NCI-H2081 treated with DMSO at 0.1 percent for 48 hours (cell line): ENCODE measurements at regions not wholly inside any gene's neighbourhood (a gene's known extent, or its start where the extent isn't known, plus 50 kb on each side); places are given as distances from the start of the nearest gene placed in this dataset.
"Not testable (repeated sequence)": the region's sequence is repeated elsewhere in the genome, so short reads cannot be mapped to it uniquely, and the experiment has no call there.

Experiments used
- DNase-seq: peaks from one replicate; lab custom pipeline; 2025; lab: John Stamatoyannopoulos, UW

DNA sequence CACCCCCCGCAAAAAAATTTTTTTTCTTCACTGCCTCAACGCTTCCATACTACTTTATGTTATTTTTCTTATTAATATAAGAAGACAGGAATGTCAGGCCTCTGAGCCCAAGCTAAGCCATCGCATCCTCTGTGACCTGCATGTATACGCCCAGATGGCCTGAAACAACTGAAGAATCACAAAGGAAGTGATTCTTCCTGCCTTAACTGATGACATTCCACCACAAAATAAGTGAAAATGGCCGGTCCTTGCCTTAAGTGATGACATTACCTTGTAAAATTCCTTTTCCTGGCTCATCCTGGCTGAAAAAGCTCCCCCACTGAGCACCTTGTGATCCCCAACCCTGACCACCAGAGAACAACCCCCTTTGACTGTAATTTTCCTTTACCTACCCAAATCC, 258.7 kb upstream of the KCND2 start:
- not testable (repeated sequence) for DNase-seq

DNA sequence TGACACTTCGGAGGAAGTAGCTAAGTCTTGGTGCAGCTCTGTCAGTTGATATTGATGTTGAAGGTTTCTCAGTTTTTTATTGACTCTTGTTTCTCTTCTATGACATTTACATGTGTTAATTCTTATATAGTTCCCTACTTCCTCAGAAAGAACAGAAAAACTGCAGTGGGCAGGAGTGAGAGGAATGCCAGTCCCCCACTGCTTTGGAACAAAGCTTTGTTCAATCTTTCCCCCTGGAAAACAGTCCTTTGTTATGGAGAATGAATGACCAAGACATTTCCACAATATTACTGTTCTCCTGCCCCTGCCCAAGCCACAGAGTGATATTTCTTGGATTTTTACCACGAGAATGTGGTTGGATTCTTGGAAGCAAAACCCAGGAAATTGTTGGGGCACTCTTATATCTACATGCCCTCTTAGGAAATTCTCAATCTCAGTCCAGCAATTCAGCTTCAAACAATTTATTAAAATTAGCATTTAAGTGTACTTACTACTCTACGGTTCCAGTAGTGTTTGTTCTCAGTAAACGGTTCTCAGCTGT, 258.0 kb upstream of the KCND2 start:
- DNase-seq = no peak

DNA sequence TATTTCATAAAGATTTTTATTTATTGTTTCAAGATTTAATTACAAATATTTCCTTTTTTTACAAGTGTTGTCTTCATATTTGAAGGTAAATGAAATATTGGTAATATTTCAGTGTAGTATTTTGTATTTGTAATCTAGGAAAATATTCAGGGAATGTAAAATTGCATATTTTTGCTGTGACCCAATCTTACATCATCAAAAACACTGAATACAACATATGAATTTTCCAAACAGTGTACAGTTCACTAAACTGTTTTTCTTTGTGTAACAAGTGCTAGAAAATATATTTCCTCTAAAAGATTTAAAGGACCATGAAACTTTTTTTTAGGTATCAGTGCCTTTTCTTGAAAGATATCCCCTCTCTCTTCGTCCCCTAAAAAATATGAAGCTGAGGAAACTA, 251.9 kb upstream of the KCND2 start:
- DNase-seq = no peak

DNA sequence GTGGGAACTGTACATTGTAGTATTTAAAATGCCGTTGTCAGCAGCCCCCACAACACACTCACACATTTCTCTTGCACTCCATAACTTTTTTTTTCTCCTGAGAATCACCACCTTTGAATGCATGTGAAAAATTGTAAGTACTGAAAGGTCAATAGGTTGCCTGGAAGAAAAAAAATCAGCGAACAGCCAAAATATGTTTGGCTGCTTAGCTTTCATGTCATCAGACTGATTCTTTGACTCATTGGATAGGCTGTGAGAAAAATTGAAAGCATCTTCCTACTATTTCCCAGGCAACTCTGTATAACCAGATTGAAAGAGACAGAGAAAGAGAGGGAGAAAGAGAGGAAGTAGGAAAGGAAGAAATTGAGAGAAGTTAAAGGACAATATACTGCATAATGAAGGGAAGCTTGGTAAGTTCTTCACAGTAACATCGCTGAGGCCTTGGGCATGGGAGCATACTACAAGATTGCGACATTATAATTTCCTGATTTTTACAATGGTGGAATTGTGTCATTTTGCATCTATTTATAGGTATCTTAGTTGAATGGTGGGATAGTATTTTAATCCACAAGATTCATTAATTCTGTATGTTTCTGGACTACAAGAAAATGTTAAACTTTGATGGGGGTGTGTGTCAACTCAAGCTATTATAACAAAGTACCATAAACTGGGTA, 249.3 kb upstream of the KCND2 start:
- no peak for DNase-seq

DNA sequence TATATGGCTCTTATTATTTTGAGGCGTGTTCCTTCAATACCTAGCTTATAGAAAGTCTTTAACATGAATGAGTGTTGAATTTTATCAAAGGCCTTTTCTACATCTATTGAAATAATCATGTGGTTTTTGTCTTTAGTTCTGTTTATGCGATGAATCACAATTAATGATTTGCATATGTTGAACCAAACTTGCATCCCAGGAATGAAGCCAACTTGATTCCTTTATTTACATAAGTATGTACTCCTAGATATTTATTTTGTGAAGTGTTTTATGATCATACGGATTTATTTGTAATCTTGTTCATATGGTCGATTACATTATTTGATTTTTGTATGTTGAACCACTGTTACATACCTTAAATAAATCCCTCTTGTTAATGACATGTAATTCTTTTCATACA, 244.3 kb upstream of the KCND2 start:
- DNase-seq = no peak

DNA sequence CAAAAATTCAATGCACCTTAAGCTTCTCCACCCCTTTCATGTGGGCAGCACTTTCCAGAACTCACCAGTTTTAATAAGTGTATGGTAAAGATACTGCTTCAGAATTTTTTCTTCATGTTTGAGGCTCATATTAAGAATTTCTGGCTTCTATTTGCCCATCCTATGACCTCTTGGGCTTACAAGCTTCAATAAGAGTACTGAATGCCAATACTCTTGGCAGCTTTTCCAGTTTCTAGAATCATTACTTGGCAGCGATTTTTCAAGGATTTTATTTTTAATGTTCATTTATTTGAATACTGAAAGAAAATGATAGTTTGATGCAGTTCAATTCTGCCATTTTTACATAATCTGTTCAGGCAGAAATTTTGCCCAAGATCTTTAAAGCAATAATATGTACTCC, 242.1 kb upstream of the KCND2 start:
- DNase-seq = no peak

DNA sequence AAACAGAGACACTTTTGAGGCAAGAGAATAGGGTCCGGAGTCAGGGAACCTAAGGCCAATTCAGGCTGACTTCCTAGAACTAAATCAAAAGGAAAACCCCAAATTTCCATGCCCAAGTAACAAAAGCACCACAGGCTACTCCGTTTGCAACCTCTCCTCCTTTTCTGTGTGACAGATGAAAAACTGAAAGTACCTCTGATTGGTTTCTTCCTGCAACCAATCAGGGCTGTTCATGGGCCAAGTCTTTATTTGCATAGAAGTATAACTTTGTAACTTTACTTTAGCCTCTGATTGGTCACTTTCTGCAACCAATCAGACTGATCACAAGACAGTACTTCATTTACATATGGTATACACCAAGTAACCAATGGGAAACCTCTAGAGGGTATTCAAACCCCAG, 239.9 kb upstream of the KCND2 start:
- DNase-seq = no peak

DNA sequence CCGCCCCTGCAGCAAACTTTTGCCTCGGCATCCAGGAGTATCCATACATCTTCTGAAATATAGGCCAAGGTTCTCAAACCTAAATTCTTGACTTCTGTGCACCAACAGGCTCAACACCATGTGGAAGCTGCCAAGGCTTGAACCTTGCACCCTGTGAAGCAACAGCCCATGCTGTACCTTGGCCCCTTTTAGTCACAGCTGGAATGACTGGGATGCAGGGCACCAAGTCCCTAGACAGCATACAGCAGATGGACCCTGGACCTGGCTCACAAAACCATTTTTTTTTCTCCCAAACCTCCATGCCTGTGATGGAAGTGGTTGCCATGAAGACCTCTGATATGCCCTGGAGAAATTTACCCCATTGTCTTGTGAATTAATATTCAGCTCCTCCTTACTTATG, 233.8 kb upstream of the KCND2 start:
- DNase-seq = no peak

DNA sequence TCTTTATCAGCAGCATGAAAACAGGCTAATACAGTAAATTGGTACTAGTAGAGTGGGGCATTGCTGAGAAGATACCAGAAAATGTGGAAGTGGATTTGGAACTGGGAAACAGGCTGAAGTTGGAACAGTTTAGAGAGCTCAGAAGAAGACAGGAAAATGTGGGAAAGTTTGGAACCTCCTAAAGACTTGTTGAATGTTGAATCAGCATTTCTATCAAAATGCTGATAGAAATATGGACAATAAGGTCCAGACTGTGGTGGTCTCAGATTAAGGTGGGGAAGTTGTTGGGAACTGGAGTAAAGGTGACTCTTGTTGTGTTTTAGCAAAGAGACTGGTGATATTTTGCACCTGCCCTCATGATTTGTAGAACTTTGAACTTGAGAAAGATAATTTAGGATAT, 231.2 kb upstream of the KCND2 start:
- DNase-seq = no peak

DNA sequence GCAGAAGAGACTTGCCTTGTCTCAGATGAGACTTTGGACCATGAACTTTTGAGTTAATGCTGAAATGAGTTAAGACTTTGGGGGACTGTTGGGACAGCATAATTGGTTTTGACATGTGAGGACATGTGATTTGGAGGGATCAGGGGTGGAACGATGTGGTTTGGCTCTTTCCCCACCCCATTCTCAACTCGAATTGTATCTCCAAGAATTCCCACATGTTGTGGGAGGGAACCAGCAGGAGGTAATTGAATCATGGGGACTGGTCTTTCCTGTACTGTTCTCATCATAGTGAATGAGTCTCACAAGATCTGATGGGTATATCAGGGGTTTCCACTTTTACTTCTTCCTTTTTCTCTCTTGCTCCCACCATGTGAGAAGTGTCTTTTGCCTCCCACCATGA, 229.7 kb upstream of the KCND2 start:
- DNase-seq = no peak

DNA sequence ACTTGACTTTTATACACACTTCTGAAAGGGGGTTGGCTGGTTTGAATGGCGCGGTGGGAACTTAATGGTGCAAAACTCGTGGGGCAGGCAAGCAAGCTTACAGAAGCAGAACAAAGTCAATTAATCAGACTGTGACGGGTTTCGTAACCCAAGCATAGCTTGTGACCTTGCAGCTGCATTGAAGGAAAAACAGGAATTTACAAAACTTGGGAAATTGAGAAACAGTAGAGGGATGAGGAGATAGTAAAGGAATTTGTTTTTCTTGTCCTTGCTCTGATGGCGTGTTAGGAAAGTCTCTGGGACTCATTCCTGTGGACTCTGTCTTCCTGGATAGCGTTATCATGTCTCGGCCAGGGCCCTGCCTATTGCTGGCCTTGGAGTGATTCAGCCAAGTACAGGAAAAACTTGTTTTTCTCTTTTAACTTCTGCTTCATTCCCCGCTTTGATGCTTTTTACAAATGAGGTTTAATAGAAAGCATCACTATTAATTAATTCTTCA, 220.0 kb upstream of the KCND2 start:
- DNase-seq = no peak

DNA sequence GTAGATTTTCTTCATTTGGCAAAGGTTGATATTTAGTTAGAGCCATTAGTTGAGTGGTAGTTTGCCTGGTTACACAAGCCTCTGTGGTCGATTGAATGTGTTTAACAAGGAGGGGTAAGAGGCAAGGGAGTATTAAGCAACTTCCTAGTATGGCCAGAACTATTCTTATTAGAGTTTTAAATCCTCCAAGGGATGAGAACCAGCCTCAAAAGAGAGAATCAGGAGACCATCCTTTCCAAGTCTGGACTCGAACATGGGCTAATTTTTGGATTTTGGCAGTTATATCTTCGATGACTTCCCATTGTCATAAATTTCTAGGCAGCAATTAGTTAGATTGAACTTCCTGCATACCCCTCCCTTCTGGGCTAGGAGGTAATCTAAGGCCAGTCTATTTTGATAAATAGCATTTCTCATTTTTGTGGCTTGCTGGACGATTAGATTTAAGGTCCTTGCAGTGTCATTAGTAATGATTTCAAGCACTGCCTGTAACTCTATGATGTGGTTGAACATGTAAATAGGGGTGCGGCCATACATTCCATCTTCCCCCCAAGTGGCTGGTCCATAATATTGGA, 219.5 kb upstream of the KCND2 start:
- no peak for DNase-seq

DNA sequence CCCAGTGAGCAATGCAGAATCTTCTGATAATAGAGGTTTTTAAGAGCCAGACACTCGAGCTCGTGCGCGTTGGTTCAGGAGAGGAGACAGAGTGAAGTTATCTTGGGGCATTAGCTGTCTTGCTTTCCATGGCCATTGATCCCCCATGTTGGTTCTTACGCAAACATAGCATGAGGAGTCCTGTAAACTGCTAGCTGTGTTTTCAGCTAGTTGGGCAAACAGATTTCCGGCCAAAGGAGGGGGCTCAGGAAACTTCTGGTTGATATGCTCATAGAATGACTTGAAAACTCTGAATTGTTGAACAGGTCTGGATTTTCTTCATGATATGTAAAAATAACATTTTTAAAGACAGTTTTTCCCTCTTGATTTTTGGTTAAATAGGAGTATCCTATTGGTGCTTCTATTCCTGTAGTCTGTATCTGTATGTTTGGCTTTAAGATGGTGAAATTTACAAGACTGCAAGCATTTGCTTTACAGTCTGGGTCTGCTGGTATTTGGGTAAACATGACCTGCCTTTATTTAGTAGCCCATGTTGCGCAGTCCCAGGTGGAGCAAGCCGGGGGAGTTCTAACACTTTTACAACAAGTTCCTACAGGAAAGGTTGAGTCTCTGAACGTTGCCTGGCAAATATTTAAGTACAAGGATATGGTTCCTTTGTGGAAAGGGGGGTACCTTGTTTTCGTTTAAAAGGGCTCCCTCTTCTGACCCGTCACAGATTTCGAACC, 218.4 kb upstream of the KCND2 start:
- no peak for DNase-seq

DNA sequence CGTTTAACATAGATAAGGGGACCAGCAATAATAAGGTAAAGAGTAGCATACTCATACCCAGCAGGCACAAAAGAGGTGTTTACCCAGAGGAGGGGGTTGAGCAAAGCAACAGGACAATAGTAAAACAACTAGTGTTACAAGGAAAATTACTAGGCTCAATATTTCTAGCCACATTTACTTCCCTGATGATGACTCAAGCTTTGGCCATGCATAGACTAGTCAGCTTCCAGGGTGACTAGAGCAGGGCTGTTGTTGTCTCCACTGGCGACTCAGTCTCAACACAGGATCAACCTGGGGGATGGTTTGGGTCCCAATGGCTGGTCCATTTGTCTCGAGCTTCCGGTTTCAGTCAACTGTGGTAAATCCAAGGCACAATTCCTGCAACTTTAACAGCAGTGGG, 217.7 kb upstream of the KCND2 start:
- DNase-seq = no peak

DNA sequence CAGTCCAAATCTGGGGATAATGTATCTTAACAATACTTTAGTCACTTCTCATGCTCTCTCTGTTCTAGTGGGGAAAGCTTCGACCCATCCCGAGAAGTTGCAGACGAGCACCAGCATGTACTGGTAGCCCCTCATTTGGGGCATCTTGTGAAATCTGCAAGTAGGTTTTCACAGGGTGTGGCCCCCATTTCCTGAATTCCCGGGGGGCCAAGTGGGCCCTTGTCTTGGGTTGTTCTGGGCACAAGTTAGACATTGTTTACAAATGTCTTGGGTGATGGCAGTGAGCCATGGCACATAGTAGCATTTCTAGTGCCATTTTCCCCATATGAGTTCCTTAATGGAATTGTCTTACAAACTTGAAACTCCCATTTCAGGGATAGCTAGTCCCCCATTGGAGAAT, 216.7 kb upstream of the KCND2 start:
- no peak for DNase-seq

DNA sequence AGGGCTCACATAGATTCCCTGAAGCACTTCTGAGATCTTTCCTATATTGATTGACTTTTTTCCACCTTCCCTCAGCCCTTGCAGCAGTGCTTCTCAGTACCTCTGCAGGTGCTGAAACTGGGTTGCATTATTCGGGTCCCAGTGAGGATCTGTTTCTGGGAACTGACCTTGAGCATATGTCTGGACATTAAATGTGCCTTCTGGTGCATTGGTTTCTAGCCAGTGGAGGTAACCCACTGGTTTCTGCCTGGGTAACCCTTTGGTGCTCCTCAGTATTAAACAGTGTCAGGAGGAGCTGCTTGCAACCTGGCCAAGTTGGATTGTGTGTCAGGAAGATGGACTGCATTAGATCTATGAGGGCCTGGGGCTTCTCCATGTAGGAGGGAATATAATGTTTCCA, 213.3 kb upstream of the KCND2 start:
- no peak for DNase-seq

DNA sequence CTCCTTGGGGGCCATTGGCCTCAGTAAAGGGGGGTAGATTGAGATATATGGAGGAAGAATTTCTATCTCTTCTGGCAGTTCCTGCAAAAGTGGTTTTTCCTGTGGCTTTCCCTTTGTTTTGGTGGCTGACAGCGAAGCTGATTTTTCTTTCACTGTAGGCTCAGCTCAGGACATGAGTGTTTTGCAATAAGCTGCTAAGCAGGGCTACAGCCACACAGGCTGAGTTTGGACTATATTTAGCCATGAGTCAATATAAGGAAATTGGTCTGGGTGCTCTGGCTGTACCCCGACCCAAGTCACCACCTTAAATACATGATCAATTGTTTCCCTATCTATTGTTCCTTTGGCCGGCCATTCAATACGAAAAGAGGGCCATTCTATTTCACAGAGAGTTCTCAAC, 212.7 kb upstream of the KCND2 start:
- DNase-seq = no peak

DNA sequence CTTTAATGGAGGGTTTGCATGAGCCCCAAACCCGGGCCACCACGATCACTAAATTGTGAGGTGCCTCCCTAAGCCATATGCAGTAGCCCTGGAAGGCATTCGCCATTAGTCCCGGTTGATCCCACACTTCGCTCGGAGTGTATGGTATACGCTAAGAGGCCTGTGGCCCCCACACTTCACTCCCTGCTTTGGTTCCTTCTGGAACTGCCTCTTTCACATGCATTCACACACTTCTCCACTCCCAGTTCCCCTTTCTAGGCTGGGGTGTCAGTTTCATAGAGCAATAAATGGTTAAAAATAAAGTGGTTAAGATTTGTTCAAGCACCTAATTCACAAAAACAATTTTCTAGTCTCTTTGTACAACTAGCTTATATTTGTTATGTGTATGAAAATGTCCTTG, 212.1 kb upstream of the KCND2 start:
- no peak for DNase-seq

DNA sequence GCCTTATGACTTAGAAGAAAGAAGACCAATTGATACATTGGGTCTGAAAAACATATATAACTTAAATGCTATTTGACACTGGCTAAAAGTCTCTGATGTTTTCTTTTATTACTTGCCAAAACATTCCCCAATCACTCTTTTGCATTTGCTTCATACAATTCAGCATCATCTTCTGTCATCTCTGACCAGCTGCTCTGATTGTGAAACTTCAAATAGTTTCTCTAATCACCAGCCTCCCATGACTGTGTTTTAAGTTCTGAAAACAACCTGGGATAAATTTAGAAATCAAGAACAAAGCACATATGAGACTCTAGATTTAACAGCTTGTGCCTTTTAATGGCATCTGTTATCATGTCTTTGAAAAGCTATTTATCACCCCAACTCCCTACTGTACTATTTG, 208.4 kb upstream of the KCND2 start:
- no peak for DNase-seq

DNA sequence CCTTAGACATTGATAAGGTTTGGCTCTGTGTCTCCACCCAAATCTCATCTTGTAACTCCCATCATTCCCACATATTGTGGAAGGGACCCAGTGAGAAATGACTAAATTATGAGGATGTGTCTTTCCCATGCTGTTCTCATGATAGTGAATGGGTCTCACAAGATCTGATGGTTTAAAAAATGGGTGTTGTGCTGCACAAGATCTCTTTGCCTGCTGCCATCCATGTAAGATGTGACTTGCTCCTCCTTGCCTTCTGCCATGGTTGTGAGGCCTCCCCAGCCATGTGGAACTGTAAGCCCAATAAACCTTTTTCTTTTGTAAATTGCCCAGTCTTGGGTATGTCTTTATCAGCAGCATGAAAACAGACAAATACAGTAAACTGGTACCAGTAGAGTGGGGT, 206.1 kb upstream of the KCND2 start:
- not testable (repeated sequence) for DNase-seq

DNA sequence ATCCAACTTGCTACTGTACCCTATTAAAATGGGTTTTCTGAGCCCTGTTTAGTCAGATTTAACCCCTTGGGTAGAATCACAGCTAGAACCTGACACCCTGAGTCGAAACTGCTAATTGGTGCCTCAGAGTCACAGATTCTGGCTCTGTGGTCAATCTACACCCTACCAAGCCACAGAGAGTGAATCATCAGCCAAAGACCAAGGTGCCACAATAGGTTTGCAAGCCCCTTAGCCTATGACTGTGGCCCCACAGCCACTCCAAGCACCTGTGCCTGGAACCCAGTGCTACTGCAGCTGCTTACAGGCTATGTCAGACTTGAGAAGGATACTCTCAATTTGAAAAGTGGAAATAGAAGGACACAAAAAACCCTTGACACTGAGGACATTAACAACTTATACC, 202.8 kb upstream of the KCND2 start:
- DNase-seq = no peak

DNA sequence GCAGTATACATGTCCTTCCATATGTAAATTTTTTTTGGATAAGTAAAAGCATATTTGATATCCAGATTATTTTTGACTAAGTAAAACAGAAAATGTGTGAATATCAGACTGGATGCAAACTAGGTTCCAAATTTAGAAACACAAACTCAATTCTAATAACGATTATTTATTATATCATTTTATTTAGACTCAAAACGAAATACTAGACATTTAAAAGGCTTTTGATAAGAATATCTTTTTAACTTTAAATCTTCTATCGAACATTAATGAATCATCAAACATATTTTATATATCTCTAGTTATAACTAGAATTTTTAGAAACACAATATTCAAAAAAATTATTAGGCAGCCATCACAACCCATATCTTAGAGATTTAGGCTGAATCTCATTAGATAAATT, 195.2 kb upstream of the KCND2 start:
- DNase-seq = no peak

DNA sequence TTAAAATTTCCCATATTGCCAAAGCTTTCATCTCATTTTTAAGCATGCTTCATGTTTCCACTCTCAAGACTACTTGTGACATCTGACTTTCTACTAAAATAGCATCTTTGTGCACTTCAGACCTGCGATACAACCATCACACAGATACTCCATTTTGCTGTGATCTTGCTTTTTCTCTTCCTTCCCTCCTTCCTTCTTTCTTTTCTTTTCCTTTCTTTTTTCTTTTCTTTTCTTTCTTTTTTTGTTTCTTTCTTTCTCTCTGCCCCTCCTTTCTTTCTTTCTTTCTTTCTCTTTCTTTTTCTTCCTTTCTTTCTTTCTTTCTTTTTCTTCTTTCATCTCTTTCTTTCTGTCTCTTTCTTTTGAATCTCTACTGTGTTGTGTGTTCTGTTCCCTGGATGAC, 194.0 kb upstream of the KCND2 start:
- no peak for DNase-seq
